Right ventricle myocardium inferior (tissue), 1 donor: ENCODE measurements at regions not wholly inside any gene's neighbourhood (a gene's known extent, or its start where the extent isn't known, plus 50 kb on each side); places are given as distances from the start of the nearest gene placed in this dataset.

Experiments
- ATAC-seq: fragments of 200-7000 bp; cut with Tn5 transposase; one replicate; pipeline ENCODE4 v1.9.1; 2020; ENCODE audit warnings: mild to moderate bottlenecking, moderate library complexity
- DNase-seq: peaks from one replicate; pipeline ENCODE4 v3.0.0; 2021; ENCODE audit errors: missing footprints
- intact Hi-C: fragments of 100-400 bp; cut with DNase I; formaldehyde crosslinking; loops from one replicate; pipeline ENCODE4 v1.11.0; 2022
- donor health status: DM: no; HTN: yes; CAD: no; lungs with severe emphysema.

GRCh38 chr2:7588295-7588694 is 671.1 kb downstream of the RNF144A start:
- intact Hi-C loops: no loop called here
- DNase-seq (no peak), ATAC-seq (no peak)

GRCh38 chr2:7592618-7593140 is 675.5 kb downstream of the RNF144A start:
- intact Hi-C loops: no loop called here
- ATAC-seq (no peak), DNase-seq (no peak)

GRCh38 chr2:7593360-7593759 is 676.1 kb downstream of the RNF144A start:
- intact Hi-C loops: no loop called here
- DNase-seq (no peak), ATAC-seq (no peak)

GRCh38 chr2:7594211-7594610 is 677.0 kb downstream of the RNF144A start:
- ATAC-seq (no peak), DNase-seq (no peak)
- intact Hi-C loops: no loop called here

- DNase-seq (no peak), ATAC-seq (no peak)
- intact Hi-C loops: no loop called here
These were observed 678.0 kb downstream of the RNF144A start for GRCh38 chr2:7595206-7595605.

GRCh38 chr2:7598402-7598801 is 681.2 kb downstream of the RNF144A start:
- intact Hi-C loops: no loop called here
- DNase-seq (no peak), ATAC-seq (no peak)

GRCh38 chr2:7599462-7600258 is 682.4 kb downstream of the RNF144A start:
- DNase-seq (no peak), ATAC-seq (no peak)
- intact Hi-C loops: no loop called here

GRCh38 chr2:7601990-7602389 is 684.8 kb downstream of the RNF144A start:
- ATAC-seq: no peak
- DNase-seq: no peak
- intact Hi-C loops: no loop called here

- DNase-seq: no peak
- no peak for ATAC-seq
- intact Hi-C loops: no loop called here
These were observed 687.2 kb downstream of the RNF144A start for GRCh38 chr2:7604456-7604855.

- ATAC-seq (no peak), DNase-seq (no peak)
These were observed 690.4 kb downstream of the RNF144A start for GRCh38 chr2:7607441-7608173.

GRCh38 chr2:7609556-7609955 is 692.3 kb downstream of the RNF144A start:
- no peak for ATAC-seq
- no peak for DNase-seq
- intact Hi-C loops: no loop called here

More at GRCh38 chr2:7607441-7608173, 690.4 kb downstream of the RNF144A start:
- intact Hi-C loops: no loop called here

GRCh38 chr2:7609974-7610373 is 692.8 kb downstream of the RNF144A start:
- intact Hi-C loops: no loop called here
- DNase-seq (no peak), ATAC-seq (no peak)

- DNase-seq (no peak), ATAC-seq (no peak)
- intact Hi-C loops: no loop called here
These were observed 694.5 kb downstream of the RNF144A start for GRCh38 chr2:7611750-7612149.

- intact Hi-C loops: no loop called here
- DNase-seq (no peak), ATAC-seq (no peak)
These were observed 695.8 kb downstream of the RNF144A start for GRCh38 chr2:7612969-7613368.

GRCh38 chr2:7613831-7614230 is 696.6 kb downstream of the RNF144A start:
- intact Hi-C loops: no loop called here
- ATAC-seq (no peak), DNase-seq (no peak)

- no peak for DNase-seq
- intact Hi-C loops: no loop called here
- no peak for ATAC-seq
These were observed 700.8 kb downstream of the RNF144A start for GRCh38 chr2:7618031-7618430.

- no peak for ATAC-seq
- intact Hi-C loops: no loop called here
These were observed 702.2 kb downstream of the RNF144A start for GRCh38 chr2:7619203-7619970.

GRCh38 chr2:7620255-7620654 is 703.0 kb downstream of the RNF144A start:
- intact Hi-C loops: no loop called here
- DNase-seq (no peak), ATAC-seq (no peak)

More at GRCh38 chr2:7619203-7619970, 702.2 kb downstream of the RNF144A start:
- no peak for DNase-seq

- ATAC-seq (no peak), DNase-seq (no peak)
- intact Hi-C loops: no loop called here
These were observed 704.0 kb downstream of the RNF144A start for GRCh38 chr2:7621018-7621814.
